LNCAP (cell line): ENCODE measurements at regions not wholly inside any gene's neighbourhood (a gene's known extent, or its start where the extent isn't known, plus 50 kb on each side); places are given as distances from the start of the nearest gene placed in this dataset.

Experiments
- CTCF ChIP-seq: fragments of 450-650 bp; IDR thresholded peaks from 2 replicates; pipeline ENCODE4 v1.5.1; 2017; ENCODE audit warnings: mild to moderate bottlenecking

- TF ChIP-seq CTCF = no peak
Observed at GRCh38 chr4:13296986-13297385, 187.2 kb downstream of the RAB28 start.

GRCh38 chr4:13294961-13295605, 189.1 kb downstream of the RAB28 start:
- no peak for TF ChIP-seq CTCF

GRCh38 chr4:13292372-13292771, 191.8 kb downstream of the RAB28 start:
- no peak for TF ChIP-seq CTCF

GRCh38 chr4:13289391-13289790, 194.7 kb downstream of the RAB28 start:
- no peak for TF ChIP-seq CTCF

GRCh38 chr4:13285336-13285735, 198.8 kb downstream of the RAB28 start:
- TF ChIP-seq CTCF = no peak

- no peak for TF ChIP-seq CTCF
Observed at GRCh38 chr4:13284932-13285331, 199.2 kb downstream of the RAB28 start.

GRCh38 chr4:13276357-13276756, 207.8 kb downstream of the RAB28 start:
- no peak for TF ChIP-seq CTCF

- TF ChIP-seq CTCF = no peak
Observed at GRCh38 chr4:13268703-13269102, 215.4 kb downstream of the RAB28 start.
